ENCODE measurements at regions not wholly inside any gene's neighbourhood (a gene's known extent, or its start where the extent isn't known, plus 50 kb on each side); places are given as distances from the start of the nearest gene placed in this dataset.

GRCh38 chr12:25659621-25660020, 106.5 kb upstream of the LMNTD1 start:
- TF ChIP-seq HNF4A (conservative IDR thresholded peaks at IDR 0.05) (no peak), TAF1 (conservative IDR thresholded peaks at IDR 0.05) (no peak), ZBTB33 (IDR thresholded peaks at IDR 0.05) (no peak), RAD21 (IDR thresholded peaks at IDR 0.05) (no peak), FOXA2 (IDR thresholded peaks at IDR 0.05) (no peak), RXRA (IDR thresholded peaks at IDR 0.05) (no peak), CTCF (IDR thresholded peaks at IDR 0.05; ENCODE audit: low read depth, low read length, missing input control) (no peak), JUND (IDR thresholded peaks at IDR 0.05) (no peak), EGR1 (IDR thresholded peaks at IDR 0.05; ENCODE audit: low read depth in 2 of 2) (no peak), NR2F2 (IDR thresholded peaks at IDR 0.05) (no peak), MAX (IDR thresholded peaks at IDR 0.05) (no peak), FOXA1 (IDR thresholded peaks at IDR 0.05) (no peak), HNF4G (IDR thresholded peaks at IDR 0.05) (no peak), SP1 (IDR thresholded peaks at IDR 0.05) (no peak), YY1 (IDR thresholded peaks at IDR 0.05) (no peak), REST (IDR thresholded peaks at IDR 0.05) (no peak), GABPA (IDR thresholded peaks at IDR 0.05 in 1 of 2, conservative IDR thresholded peaks at IDR 0.05 in 1 of 2) (no peak)

More at GRCh38 chr12:25659621-25660020, 106.5 kb upstream of the LMNTD1 start:
- no peak for DNase-seq (ENCODE audit: low spot score)
- 76% methylated on average over 2 of the region's 2 CpGs for WGBS
- Histone ChIP-seq H3K27me3 (ENCODE audit: control insufficient read depth in 4 of 4, insufficient read depth in 4 of 4, low read length in 3 of 4) (no peaks in the 10 kb centered on the region), H3K9ac (ENCODE audit: low read depth in 1 of 2, low read length in 2 of 2) (no peak overlapping the region), H3K9me3 (ENCODE audit: control insufficient read depth in 4 of 4, low read length in 3 of 4) (no peaks in the 10 kb centered on the region), H3K36me3 (ENCODE audit: control insufficient read depth in 4 of 4, insufficient read depth in 3 of 4, low read depth in 1 of 4, low read length in 3 of 4) (no peaks in the 10 kb centered on the region), H3K4me3 (ENCODE audit: low read depth in 1 of 3, low read length in 3 of 3) (no peak overlapping the region), H3K27ac (ENCODE audit: low read depth in 1 of 2, low read length in 2 of 2) (no peak overlapping the region), H3K4me1 (ENCODE audit: control insufficient read depth in 4 of 4, insufficient read depth in 4 of 4, low read length in 3 of 4) (no peaks in the 10 kb centered on the region)

All from liver (tissue), 8 donors.